Spinal cord (tissue), 9 donors: ENCODE measurements at regions not wholly inside any gene's neighbourhood (a gene's known extent, or its start where the extent isn't known, plus 50 kb on each side); places are given as distances from the start of the nearest gene placed in this dataset.
"Not testable (repeated sequence)": the region's sequence is repeated elsewhere in the genome, so short reads cannot be mapped to it uniquely, and the experiment has no call there.

ENCODE experiments used
- DNase-seq, 6 donors: peaks; one replicate each; pipeline versions ENCODE4 v3.0.0 to v3.0.0-alpha.2; 2013 to 2015; ENCODE audit warnings: low spot score in 6 of 6, low read depth in 4 of 6
- H3K27ac ChIP-seq: one replicate; pipeline ENCODE4 v1.5.1; 2013; ENCODE audit warnings: low read depth, low read length, control low read depth
- H3K27me3 ChIP-seq: one replicate; pipeline ENCODE4 v1.6.1; 2013; ENCODE audit warnings: low read length; ENCODE audit not compliant: control insufficient read depth, insufficient read depth
- H3K36me3 ChIP-seq: one replicate; pipeline ENCODE4 v1.6.1; 2013; ENCODE audit warnings: low read length; ENCODE audit not compliant: control insufficient read depth, insufficient read depth
- H3K4me1 ChIP-seq: one replicate; pipeline ENCODE4 v1.6.1; 2013; ENCODE audit warnings: low read length; ENCODE audit not compliant: control insufficient read depth, insufficient read depth
- H3K4me3 ChIP-seq: one replicate; pipeline ENCODE4 v1.5.1; 2013; ENCODE audit warnings: low read depth, low read length, control low read depth
- H3K9me3 ChIP-seq: one replicate; pipeline ENCODE4 v1.6.1; 2013; ENCODE audit warnings: low read length; ENCODE audit not compliant: control insufficient read depth, insufficient read depth
- WGBS: methylation state at CpG from one replicate; pipeline ENCODE4 v1.1.5; 2013; ENCODE audit warnings: missing lambda C conversion rate; ENCODE audit not compliant: insufficient coverage; 5-methylcytosine and 5-hydroxymethylcytosine counted together
- donor health status: healthy.

DNA sequence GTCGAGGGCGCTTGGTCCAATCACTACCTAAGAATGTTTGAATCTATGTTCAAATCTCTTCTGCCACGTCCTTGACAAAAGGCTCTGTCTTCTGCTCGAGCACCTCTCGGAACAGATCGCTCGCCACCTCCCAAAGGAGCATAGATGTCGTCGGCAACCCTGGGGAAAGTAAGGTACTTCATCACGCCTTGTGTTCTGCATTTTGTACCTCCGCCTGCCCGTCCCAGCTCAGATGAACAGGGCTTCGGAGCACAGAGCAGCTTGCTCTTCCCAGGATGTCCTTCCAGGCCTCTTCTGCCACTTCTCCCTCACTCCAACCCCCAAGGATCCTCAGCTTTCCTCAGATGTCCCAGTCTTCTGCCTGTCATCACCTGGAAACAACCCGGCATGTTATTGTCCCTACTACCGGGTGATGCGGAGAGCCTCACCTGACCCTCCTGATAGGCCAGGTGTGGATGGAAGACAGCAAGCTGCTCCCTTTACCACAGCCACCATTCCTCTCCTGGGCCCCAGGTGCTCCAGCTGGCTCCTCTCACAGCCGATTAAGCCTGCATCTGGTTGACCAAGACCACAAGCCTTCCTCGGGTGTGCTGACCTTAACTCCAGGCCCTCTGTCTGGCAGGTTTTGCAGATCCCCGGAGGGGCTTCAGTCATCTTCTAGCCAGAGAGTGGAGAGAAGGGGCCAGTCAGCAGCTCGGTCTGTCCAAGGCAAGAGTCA, 270.5 kb downstream of the FAM43A start:
- WGBS, result 92% methylated on average over 20 of the region's 20 CpGs
- no peak for DNase-seq
- no peak overlapping the region for H3K27ac ChIP-seq
- no peaks in the 10 kb centered on the region for H3K4me1 ChIP-seq
- H3K4me3 ChIP-seq, result no peak overlapping the region
- H3K36me3 ChIP-seq, result no peaks in the 10 kb centered on the region
- H3K27me3 ChIP-seq, result no peaks in the 10 kb centered on the region
- no peaks in the 10 kb centered on the region for H3K9me3 ChIP-seq

DNA sequence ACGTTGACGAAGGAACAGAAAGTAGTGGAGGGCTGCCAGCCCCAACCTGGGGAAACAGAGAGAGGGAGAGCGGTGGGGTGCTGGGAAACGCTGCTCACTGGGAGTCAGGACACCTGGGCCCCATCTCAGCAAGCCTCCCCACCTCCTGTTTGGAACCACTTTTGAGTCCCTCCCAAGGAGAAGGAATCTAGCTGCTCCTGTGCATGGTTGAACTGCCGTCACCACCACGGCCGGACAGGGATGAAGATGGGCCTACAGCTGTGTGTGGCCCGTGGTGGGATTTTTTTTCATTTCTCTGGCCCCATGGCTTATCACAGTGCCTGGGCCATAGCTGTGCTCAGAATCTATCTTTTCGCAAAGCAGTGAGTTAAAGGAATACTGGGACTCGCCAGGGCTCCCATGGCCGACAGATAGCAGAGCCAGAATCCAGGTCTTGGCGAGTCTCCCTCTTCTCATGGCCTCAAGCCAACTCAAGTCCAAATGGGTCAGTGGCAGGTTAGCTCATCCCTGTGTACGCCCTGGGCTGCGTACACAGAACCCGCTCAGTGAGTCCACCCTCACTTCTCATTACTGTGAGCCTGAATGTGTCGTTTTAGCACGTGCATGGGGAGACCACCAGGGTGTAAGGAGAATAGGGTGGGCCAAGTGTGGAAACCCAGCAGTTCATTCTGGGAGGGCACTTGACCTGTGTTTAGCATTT, 271.2 kb downstream of the FAM43A start:
- no peak for DNase-seq
- Histone ChIP-seq H3K4me3 (no peak overlapping the region), H3K27me3 (no peaks in the 10 kb centered on the region), H3K36me3 (no peaks in the 10 kb centered on the region), H3K4me1 (no peaks in the 10 kb centered on the region), H3K9me3 (no peaks in the 10 kb centered on the region), H3K27ac (no peak overlapping the region)
- WGBS, result 94% methylated on average over 17 of the region's 17 CpGs

- no peak for DNase-seq
- H3K36me3 ChIP-seq, result no peaks in the 10 kb centered on the region
- H3K4me1 ChIP-seq, result no peaks in the 10 kb centered on the region
- no peaks in the 10 kb centered on the region for H3K27me3 ChIP-seq
- H3K27ac ChIP-seq, result no peak overlapping the region
- WGBS, result 66% methylated on average over 3 of the region's 7 CpGs
- no peaks in the 10 kb centered on the region for H3K9me3 ChIP-seq
- H3K4me3 ChIP-seq, result no peak overlapping the region
Observed at GRCh38 chr3:194957743-194958240, 272.1 kb downstream of the FAM43A start.

- Histone ChIP-seq H3K36me3 (no peaks in the 10 kb centered on the region), H3K27ac (no peak overlapping the region), H3K4me3 (no peak overlapping the region), H3K9me3 (no peaks in the 10 kb centered on the region), H3K27me3 (no peaks in the 10 kb centered on the region), H3K4me1 (no peaks in the 10 kb centered on the region)
- no peak for DNase-seq
- 69% methylated on average over 5 of the region's 7 CpGs for WGBS
Observed at GRCh38 chr3:194959217-194959616, 273.5 kb downstream of the FAM43A start.

DNA sequence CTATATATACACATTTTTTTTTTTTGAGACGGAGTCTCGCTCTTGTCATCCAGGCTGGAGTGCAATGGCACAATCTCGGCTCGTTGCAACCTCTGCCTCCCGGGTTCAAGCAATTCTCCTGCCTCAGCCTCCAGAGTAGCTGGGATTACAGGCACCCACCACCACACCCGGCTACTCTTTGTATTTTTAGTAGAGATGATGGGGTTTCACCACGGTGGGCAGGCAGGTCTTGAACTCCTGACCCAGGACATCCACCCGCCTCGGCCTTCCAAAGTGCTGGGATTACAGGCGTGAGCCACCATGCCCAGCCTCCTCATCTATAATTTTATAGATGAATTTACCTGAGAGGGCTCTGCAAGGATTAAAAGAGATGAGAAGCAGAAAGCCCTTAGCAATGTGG, 274.0 kb downstream of the FAM43A start:
- H3K9me3 ChIP-seq, H3K27ac ChIP-seq, H3K4me3 ChIP-seq, H3K36me3 ChIP-seq, H3K4me1 ChIP-seq, H3K27me3 ChIP-seq, DNase-seq: not testable (repeated sequence)
- WGBS, result 88% methylated on average over 4 of the region's 10 CpGs

DNA sequence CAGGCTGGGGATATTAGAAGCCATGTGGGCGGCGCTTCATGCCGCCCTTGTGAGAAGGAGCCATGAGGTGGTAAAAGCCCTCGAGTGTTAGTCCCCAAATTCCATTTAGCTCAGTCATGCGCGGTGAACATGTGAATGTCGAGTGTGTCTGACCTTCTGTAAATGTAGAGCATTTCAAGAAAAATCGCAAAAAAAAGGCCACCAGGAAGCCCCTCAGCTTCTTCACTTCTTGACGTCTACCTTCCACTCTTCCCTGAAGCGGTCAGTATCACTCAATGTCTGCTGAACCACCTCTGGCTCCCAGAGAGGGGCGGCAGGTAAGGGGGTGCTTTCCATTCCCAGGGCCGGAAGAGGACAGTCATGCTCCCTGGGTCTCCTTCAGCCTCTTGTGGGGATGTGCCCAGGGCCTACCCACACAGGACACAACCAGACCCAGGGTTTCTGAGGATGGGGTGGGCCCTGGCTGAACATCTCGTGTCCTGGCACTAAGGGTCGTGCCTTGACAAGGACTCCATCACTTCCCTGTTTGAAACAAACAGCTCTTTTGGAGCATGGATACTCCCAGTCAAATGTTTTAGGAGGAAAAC, 274.9 kb downstream of the FAM43A start:
- no peaks in the 10 kb centered on the region for H3K9me3 ChIP-seq
- no peak overlapping the region for H3K27ac ChIP-seq
- no peaks in the 10 kb centered on the region for H3K36me3 ChIP-seq
- no peaks in the 10 kb centered on the region for H3K4me1 ChIP-seq
- no peak overlapping the region for H3K4me3 ChIP-seq
- no peaks in the 10 kb centered on the region for H3K27me3 ChIP-seq
- WGBS, result 86% methylated on average over 12 of the region's 14 CpGs
- no peak for DNase-seq

GRCh38 chr3:194961149-194961548, 275.5 kb downstream of the FAM43A start:
- no peaks in the 10 kb centered on the region for H3K4me1 ChIP-seq
- no peak overlapping the region for H3K4me3 ChIP-seq
- WGBS, result 91% methylated on average over 9 of the region's 11 CpGs
- no peak for DNase-seq
- H3K27ac ChIP-seq, result no peak overlapping the region
- no peaks in the 10 kb centered on the region for H3K36me3 ChIP-seq
- H3K9me3 ChIP-seq, result no peaks in the 10 kb centered on the region
- H3K27me3 ChIP-seq, result no peaks in the 10 kb centered on the region

DNA sequence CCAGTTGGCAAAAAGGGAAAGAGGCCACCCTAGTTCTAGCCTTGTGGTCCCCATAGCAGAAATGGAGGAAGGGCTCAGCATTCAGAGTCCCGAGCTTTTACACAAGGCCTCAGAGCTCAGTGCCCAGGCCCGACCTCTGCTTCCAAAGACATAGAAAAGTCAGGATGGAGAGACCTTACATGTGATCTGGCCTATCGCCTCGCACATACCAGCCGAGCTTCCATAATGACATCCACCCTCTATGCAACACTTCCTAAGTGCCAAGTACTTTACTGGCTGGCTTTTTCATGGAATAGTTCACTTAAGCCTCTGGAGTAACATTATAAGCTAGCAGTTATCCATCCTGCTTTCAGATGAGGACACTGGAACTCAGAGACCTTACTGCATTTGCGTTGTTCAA, 275.9 kb downstream of the FAM43A start:
- no peaks in the 10 kb centered on the region for H3K27me3 ChIP-seq
- H3K4me1 ChIP-seq, result no peaks in the 10 kb centered on the region
- no peak overlapping the region for H3K4me3 ChIP-seq
- no peaks in the 10 kb centered on the region for H3K36me3 ChIP-seq
- no peaks in the 10 kb centered on the region for H3K9me3 ChIP-seq
- H3K27ac ChIP-seq, result no peak overlapping the region
- DNase-seq, result no peak
- 88% methylated on average over 6 of the region's 6 CpGs for WGBS

DNA sequence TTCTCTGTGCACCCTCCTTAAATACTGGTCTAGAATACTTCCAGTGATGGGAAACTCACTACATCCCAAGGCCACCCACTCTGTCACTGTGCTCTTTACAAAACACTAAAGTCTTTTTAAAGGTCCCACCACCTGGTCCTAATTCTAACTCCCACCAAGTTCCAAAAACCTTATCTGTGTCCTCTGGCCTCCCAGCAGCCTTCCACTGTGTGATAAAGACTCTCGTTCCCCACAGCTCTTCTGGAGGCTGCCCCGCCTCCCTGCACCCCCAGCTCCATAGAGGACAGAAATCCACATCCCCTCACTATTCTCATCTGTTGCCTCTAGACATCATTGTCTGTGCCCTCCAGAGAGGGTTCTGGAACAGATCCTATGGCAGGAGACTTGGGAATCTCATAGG, 276.4 kb downstream of the FAM43A start:
- Histone ChIP-seq H3K4me3 (no peak overlapping the region), H3K27me3 (no peaks in the 10 kb centered on the region), H3K36me3 (no peaks in the 10 kb centered on the region), H3K9me3 (no peaks in the 10 kb centered on the region), H3K27ac (no peak overlapping the region), H3K4me1 (no peaks in the 10 kb centered on the region)
- DNase-seq, result no peak
- WGBS, result 77% methylated on average over 2 of the region's 2 CpGs

DNA sequence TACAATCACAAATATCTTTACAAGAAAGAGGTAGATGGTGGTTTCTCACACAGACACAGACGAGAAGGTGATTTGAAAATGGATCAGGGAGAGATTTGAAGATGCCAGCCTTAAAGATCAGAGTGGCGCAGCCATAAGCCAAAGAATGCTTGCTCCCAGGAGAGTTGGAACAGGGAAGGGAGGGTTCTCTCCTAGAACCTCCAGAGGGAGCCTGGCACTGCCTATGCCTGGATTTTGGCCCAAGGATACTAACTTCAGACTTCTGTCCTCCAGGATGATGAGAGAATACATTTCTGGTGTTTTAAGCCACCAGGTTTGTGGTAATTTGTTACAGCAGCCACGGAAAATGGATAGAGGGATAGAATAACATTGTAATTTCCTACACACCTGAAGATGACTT, 279.1 kb downstream of the FAM43A start:
- no peak for DNase-seq
- H3K4me3 ChIP-seq, result no peak overlapping the region
- no peaks in the 10 kb centered on the region for H3K36me3 ChIP-seq
- WGBS, result 86% methylated on average over 1 of the region's 3 CpGs
- no peaks in the 10 kb centered on the region for H3K9me3 ChIP-seq
- H3K4me1 ChIP-seq, result no peaks in the 10 kb centered on the region
- H3K27me3 ChIP-seq, result no peaks in the 10 kb centered on the region
- H3K27ac ChIP-seq, result no peak overlapping the region
